ENCODE measurements at regions not wholly inside any gene's neighbourhood (a gene's known extent, or its start where the extent isn't known, plus 50 kb on each side); places are given as distances from the start of the nearest gene placed in this dataset.

DNA sequence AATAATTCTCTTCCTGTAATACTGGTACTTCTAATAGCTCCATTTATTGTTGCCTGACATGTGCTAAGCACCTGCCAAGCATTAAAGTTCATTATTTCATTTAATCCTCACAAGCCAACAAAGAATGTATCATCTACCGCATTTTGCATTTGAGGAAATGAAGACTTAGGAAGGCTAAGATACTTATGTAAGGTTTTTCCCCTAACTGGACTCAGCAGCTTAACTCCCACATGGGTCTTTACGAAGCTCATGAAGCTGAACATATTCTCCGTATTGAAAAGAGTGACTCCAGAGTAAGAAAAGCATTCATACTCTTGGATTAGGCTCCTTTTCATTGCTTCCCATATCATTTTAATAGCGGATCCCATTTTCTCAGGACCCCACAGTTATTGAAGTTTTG lies 155.7 kb upstream of the TMEM72 start:
- TF ChIP-seq EZH2 (IDR thresholded peaks at IDR 0.05; ENCODE audit: insufficient read depth, poor library complexity, severe bottlenecking) (no peak), EZH2phosphoT487 (IDR thresholded peaks at IDR 0.05; ENCODE audit: insufficient read depth, low read depth) (no peak)
